Thymus (tissue), 11 donors: ENCODE measurements at regions not wholly inside any gene's neighbourhood (a gene's known extent, or its start where the extent isn't known, plus 50 kb on each side); places are given as distances from the start of the nearest gene placed in this dataset.

ENCODE experiments used
- DNase-seq, 9 donors: peaks; one replicate each; pipeline ENCODE4 v3.0.0-alpha.2; 2013; ENCODE audit warnings: low spot score in 9 of 9, low read depth in 6 of 9, missing footprints in 1 of 9
- H3K27ac ChIP-seq, 2 donors: one replicate each; pipeline ENCODE4 v1.5.1; 2013; ENCODE audit warnings: control low read depth in 1 of 2, low read depth in 1 of 2, low read length in 1 of 2, mild to moderate bottlenecking in 1 of 2, moderate library complexity in 1 of 2
- H3K27me3 ChIP-seq, 2 donors: one replicate each; pipeline ENCODE4 v1.5.1; 2013; ENCODE audit warnings: low read length in 1 of 2; ENCODE audit not compliant: control insufficient read depth in 2 of 2, insufficient read depth in 1 of 2
- H3K36me3 ChIP-seq, 2 donors: one replicate each; pipeline ENCODE4 v1.5.1; 2013; ENCODE audit warnings: low read length in 1 of 2, mild to moderate bottlenecking in 1 of 2, moderate library complexity in 1 of 2; ENCODE audit not compliant: control insufficient read depth in 2 of 2, insufficient read depth in 2 of 2
- H3K4me1 ChIP-seq, 2 donors: one replicate each; pipeline ENCODE4 v1.5.1; 2013; ENCODE audit warnings: low read length in 2 of 2; ENCODE audit not compliant: control insufficient read depth in 2 of 2, insufficient read depth in 2 of 2
- H3K4me3 ChIP-seq, 2 donors: one replicate each; pipeline ENCODE4 v1.5.1; 2013; ENCODE audit warnings: low read length in 2 of 2, control low read depth in 1 of 2, mild to moderate bottlenecking in 1 of 2
- H3K9me3 ChIP-seq, 2 donors: one replicate each; pipeline ENCODE4 v1.5.1; 2013; ENCODE audit warnings: low read length in 1 of 2, mild to moderate bottlenecking in 1 of 2; ENCODE audit not compliant: control insufficient read depth in 2 of 2, insufficient read depth in 1 of 2
- WGBS: extraction: QIAGEN DNeasy Blood & Tissue Kit; methylation state at CpG from one replicate; pipeline ENCODE4 v1.1.7; 2013; 5-methylcytosine and 5-hydroxymethylcytosine counted together
- donor health status: healthy.

DNA sequence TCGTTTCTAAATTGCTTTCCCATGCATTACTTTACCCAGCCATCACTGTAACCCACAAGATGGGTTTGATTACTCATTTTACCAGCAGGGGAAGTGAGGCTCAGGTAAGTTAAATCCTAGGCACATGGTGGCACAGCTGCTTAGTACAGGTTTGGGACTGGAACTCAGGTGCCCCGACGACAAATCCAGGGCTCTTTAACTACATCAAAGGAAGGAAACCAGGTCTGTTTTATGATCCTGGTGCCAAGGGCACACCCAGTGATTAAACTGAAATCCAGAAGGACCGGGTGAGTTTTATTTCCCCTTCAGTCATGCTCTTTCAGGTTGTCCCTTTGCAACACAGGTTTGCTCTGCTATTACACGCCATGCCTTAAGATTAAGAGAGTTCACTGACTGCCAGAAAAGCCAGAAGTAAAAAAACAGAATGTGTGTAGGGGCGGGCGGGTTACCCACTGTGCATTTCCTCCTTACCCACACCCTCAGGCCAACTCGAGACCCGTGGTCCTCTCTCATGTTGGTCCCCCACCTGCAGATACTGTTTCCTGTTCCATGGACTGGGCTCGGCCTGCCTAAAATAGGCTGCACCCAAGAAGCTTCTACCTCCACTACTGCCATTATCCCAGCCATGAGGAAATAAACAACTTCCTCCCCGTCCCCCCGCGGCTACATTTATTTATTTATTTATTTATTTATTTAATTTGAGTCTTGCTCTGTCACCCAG lies 55.1 kb upstream of the KDM7A start:
- H3K27me3 ChIP-seq: peaks cover 0 to 3% of the 10 kb centered on the region in 2 donors
- H3K9me3 ChIP-seq: peaks cover 0 to 4% of the 10 kb centered on the region in 2 donors
- H3K36me3 ChIP-seq: no peaks in the 10 kb centered on the region
- H3K27ac ChIP-seq: peak overlapping the region; percentile 55 to 74
- 33% methylated on average over 13 of the region's 13 CpGs for WGBS
- DNase-seq: peak in 5 of 9 donors; percentile 33 to 73 (median 46)
- peaks cover 10 to 31% of the 10 kb centered on the region in 2 donors for H3K4me1 ChIP-seq
- peak overlapping the region; percentile 57 to 62 for H3K4me3 ChIP-seq

DNA sequence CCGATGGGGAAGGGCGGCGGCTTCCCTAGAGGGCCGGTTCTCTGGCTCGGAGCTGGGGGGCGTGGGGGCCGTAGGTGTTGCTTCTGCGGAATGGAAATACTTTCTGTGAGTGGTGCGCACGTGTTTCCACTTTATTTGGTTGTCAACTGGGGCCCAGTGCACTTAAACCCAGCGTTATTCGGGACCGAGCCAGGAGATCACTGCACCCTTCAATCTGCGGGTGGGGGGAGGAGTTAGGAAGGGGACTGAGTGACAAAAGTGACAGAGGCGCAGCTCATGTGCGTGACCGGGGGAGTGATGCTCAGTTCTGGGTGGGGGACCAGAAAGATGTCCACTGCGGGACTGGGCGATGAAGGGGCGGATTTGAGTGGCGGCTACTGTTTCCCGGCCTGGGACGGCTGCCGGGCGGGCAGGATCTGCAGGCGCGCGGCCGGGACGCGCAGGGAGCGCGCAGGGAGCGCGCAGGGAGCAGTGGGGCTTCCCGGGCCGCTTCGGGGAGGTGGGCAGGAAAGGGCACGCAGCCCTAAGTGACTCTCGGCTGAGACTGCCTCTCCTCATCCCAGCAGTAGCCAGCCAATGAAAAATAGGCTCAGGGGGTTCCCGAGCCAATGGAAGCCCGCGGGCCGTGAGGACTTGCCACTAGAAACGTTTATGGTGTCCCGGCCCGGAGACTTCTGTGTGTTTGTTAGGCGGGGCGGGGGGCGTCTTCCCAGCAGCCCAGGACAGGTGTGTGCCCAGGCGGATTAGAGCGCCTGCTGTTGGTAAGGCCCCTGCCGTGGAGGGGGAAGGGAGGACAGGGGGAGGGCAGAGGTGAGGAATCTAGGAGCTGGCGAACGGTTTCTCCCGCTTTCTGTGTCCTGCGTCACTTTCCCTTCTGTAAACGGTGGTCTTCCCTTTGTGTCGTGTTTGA lies 54.3 kb upstream of the KDM7A start:
- WGBS: 3% methylated on average over 59 of the region's 59 CpGs
- peak in 7 of 9 donors; percentile 22 to 75 (median 45) for DNase-seq
- peaks cover 10 to 33% of the 10 kb centered on the region in 2 donors for H3K4me1 ChIP-seq
- H3K36me3 ChIP-seq: no peaks in the 10 kb centered on the region
- peaks cover 0 to 3% of the 10 kb centered on the region in 2 donors for H3K27me3 ChIP-seq
- peak overlapping the region; percentile 57 to 62 for H3K4me3 ChIP-seq
- H3K9me3 ChIP-seq: peaks cover 0 to 4% of the 10 kb centered on the region in 2 donors
- H3K27ac ChIP-seq: peak overlapping the region; percentile 85 to 97

DNA sequence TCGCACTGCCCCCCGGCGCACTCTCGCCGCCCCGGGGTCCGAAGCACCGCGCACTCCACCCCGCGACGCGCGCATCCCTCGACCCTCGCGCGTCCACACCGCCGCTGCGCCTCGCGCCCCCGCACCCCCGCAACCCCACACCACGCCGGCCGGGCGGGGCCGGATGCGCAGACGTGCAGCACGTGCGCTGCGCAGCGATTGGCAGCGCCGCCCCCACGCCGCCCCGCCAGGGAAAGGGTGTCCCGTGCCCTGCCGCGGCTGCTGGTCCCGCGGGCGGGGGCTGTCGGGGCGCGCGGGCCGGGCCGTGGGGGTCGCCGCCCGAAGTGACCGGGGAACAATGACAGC lies 53.7 kb upstream of the KDM7A start:
- Histone ChIP-seq H3K4me3 (peak overlapping the region; percentile 57 to 62), H3K27ac (peak overlapping the region; percentile 97 to 99), H3K4me1 (peaks cover 11 to 37% of the 10 kb centered on the region in 2 donors), H3K9me3 (peaks cover 0 to 4% of the 10 kb centered on the region in 2 donors), H3K27me3 (peaks cover 0 to 3% of the 10 kb centered on the region in 2 donors), H3K36me3 (no peaks in the 10 kb centered on the region)
- peak in 8 of 9 donors; percentile 45 to 89 (median 70) for DNase-seq
- 1% methylated on average over 57 of the region's 57 CpGs for WGBS

DNA sequence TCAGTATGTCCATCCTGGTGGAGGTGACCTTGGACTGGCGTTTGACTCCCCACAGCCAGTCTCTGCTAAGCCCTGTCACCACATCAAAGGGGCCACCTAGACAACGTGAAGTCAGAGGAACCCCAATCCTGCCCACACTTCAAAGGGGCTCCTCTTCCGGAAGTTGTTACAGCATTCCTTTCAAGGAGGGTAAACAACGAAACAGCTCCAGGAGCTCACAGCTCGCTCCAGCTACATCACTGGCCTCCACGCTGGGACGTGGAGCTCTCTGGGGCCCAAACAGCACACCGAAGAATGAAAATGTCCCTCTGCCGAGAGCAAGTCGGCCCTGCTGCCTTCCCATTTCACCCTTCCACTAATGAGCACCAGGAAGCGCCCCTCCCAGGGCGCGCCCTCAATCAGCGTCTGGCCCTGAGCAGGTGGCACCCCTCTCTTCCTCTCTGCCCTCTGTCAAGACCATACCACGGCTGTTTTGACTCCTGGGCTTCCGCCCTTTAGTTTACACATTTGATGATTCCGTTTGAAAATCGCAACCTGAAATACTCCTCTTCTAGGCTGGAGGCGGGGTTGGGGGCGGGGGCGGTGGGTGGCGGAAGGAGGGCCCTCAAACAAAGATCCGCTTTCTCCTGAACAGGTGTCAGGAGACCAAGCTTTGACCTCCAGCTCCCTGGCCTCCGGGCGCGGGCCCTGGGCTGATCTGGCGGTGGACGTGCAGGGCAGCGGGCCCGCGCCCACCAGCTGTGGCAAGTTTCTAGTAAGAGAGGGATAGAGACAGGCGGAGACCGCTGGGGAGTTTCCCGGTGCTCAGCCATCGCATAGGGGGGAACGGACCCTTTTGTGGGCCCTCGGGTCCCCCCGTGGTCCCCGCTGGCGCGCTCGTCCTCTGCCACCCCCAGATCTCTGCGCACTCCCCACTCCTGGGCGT lies 53.1 kb upstream of the KDM7A start:
- peak; percentile 55 to 94 (median 75) for DNase-seq
- peak overlapping the region; percentile 97 to 99 for H3K27ac ChIP-seq
- H3K4me3 ChIP-seq: peak overlapping the region; percentile 51 to 62
- under 1% methylated on average over 44 of the region's 44 CpGs for WGBS
- peaks cover 0 to 4% of the 10 kb centered on the region in 2 donors for H3K9me3 ChIP-seq
- H3K27me3 ChIP-seq: peaks cover 0 to 3% of the 10 kb centered on the region in 2 donors
- peaks cover 14 to 41% of the 10 kb centered on the region in 2 donors for H3K4me1 ChIP-seq
- H3K36me3 ChIP-seq: no peaks in the 10 kb centered on the region

DNA sequence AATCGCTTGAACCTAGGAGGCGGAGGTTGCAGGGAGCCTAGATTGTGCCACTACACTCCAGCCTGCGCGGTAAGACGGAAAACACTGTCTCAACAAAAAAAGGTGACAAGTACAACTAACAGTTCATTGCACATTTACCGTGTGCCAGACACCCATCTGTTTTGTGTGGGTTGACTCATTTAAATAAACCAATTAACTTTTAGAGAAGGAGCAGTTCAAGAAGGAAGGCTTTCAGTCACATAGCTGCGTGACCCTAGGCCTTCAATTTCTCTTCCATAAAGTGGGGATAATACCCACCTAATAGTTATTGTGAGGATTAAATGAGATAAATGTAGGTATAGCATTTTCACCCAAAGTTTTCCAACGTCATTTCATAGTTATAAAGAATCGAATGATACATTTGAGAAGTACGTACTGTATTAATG lies 52.3 kb upstream of the KDM7A start:
- Histone ChIP-seq H3K36me3 (no peaks in the 10 kb centered on the region), H3K4me3 (no peak overlapping the region), H3K4me1 (peaks cover 14 to 44% of the 10 kb centered on the region in 2 donors), H3K27me3 (peaks cover 0 to 3% of the 10 kb centered on the region in 2 donors), H3K9me3 (peaks cover 0 to 4% of the 10 kb centered on the region in 2 donors), H3K27ac (peak overlapping the region; percentile 93 to 99)
- DNase-seq: peak in 3 of 9 donors; percentile 30 to 53 (median 34)
- 86% methylated on average over 10 of the region's 10 CpGs for WGBS
